ENCODE measurements at regions not wholly inside any gene's neighbourhood (a gene's known extent, or its start where the extent isn't known, plus 50 kb on each side); places are given as distances from the start of the nearest gene placed in this dataset.

- Histone ChIP-seq H3K9ac (ENCODE audit: control insufficient read depth, insufficient read depth, low read length) (no peak overlapping the region), H3K4me1 (ENCODE audit: control insufficient read depth, insufficient read depth, low read length) (no peaks in the 10 kb centered on the region), H3K4me3 (no peak overlapping the region), H3K79me2 (ENCODE audit: control insufficient read depth, insufficient read depth, low read length) (no peaks in the 10 kb centered on the region), H3K27me3 (replicated peaks in 1 of 2; ENCODE audit: control insufficient read depth in 2 of 2, insufficient read depth in 2 of 2, low read length in 1 of 2) (no peaks in the 10 kb centered on the region), H3K36me3 (ENCODE audit: control insufficient read depth in 2 of 2, insufficient read depth in 2 of 2, low read length in 1 of 2) (no peaks in the 10 kb centered on the region), H4K20me1 (ENCODE audit: control insufficient read depth, insufficient read depth) (no peaks in the 10 kb centered on the region), H2AFZ (ENCODE audit: control insufficient read depth, low read depth, low read length) (no peak overlapping the region), H3K9me3 (replicated peaks; ENCODE audit: control insufficient read depth, insufficient read depth, low read length) (no peaks in the 10 kb centered on the region), H3K27ac (ENCODE audit: control insufficient read depth, insufficient read depth) (no peak overlapping the region), H3K4me2 (ENCODE audit: control insufficient read depth, insufficient read depth) (no peak overlapping the region)
- BruUV-seq (replicated peaks), result no TSS peak
- SMC1A ChIA-PET (ENCODE audit: uncharacterized antibody, unreplicated experiment), result no interaction called here
- WGBS (ENCODE audit: insufficient coverage, insufficient replicate concordance, low lambda C conversion rate, missing lambda C conversion rate), result 23% methylated on average over 4 of the region's 4 CpGs
- CTCF ChIA-PET, result interaction anchor here (0.6 kb wide), 1 partner anchor 564 kb away, joined by 4 read pairs; no protein-coding TSS in a partner anchor
- FAIRE-seq, result no peak
- ATAC-seq, result no peak
- no peak for DNase-seq (ENCODE audit: low read depth, low spot score)
- intact Hi-C loops (cut with micrococcal nuclease; ENCODE audit: unreplicated experiment), result no loop called here
- POLR2A ChIA-PET, result no interaction called here
- in situ Hi-C loops (cut with MboI), result no loop called here
- RAD21 ChIA-PET (ENCODE audit: unreplicated experiment), result no interaction called here
- no peak for TF ChIP-seq KLF5 (IDR thresholded peaks at IDR 0.05; ENCODE audit: partially characterized antibody)
- no peak for TF ChIP-seq PRDM15 (CRISPR knock-in tag; IDR thresholded peaks at IDR 0.05)
- TF ChIP-seq, protein P1, sequence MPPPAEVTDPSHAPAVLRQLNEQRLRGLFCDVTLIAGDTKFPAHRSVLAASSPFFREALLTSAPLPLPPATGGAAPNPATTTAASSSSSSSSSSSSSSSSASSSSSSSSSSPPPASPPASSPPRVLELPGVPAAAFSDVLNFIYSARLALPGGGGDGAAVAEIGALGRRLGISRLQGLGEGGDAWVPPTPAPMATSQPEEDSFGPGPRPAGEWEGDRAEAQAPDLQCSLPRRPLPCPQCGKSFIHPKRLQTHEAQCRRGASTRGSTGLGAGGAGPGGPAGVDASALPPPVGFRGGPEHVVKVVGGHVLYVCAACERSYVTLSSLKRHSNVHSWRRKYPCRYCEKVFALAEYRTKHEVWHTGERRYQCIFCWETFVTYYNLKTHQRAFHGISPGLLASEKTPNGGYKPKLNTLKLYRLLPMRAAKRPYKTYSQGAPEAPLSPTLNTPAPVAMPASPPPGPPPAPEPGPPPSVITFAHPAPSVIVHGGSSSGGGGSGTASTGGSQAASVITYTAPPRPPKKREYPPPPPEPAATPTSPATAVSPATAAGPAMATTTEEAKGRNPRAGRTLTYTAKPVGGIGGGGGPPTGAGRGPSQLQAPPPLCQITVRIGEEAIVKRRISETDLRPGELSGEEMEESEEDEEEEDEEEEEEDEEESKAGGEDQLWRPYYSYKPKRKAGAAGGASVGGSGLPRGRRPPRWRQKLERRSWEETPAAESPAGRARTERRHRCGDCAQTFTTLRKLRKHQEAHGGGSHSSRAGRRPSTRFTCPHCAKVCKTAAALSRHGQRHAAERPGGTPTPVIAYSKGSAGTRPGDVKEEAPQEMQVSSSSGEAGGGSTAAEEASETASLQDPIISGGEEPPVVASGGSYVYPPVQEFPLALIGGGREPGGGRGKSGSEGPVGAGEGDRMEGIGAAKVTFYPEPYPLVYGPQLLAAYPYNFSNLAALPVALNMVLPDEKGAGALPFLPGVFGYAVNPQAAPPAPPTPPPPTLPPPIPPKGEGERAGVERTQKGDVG (CRISPR knock-in tag; IDR thresholded peaks at IDR 0.05), result no peak
- no peak for TF ChIP-seq ASH2L (IDR thresholded peaks at IDR 0.05; ENCODE audit: borderline replicate concordance, low read depth)
- no peak for TF ChIP-seq EP300 (IDR thresholded peaks at IDR 0.05; ENCODE audit: borderline replicate concordance in 1 of 2, control insufficient read depth in 1 of 2, low read depth in 2 of 2, low read length in 2 of 2)
- TF ChIP-seq TARDBP (IDR thresholded peaks at IDR 0.05; ENCODE audit: borderline replicate concordance), result no peak
- TF ChIP-seq IKZF1 (conservative IDR thresholded peaks at IDR 0.05), result no peak
- no peak for TF ChIP-seq SPI1 (IDR thresholded peaks at IDR 0.05; ENCODE audit: borderline replicate concordance, insufficient read depth, low read depth, low read length)
- TF ChIP-seq HDAC6 (IDR thresholded peaks at IDR 0.05; ENCODE audit: unreplicated experiment), result no peak
- no peak for TF ChIP-seq POLR2AphosphoS5 (IDR thresholded peaks at IDR 0.05; ENCODE audit: low read length)
- no peak for TF ChIP-seq SMARCA5 (IDR thresholded peaks at IDR 0.05)
- TF ChIP-seq TCF3 (IDR thresholded peaks at IDR 0.05; ENCODE audit: borderline replicate concordance, insufficient read depth, low read depth, low read length), result no peak
- TF ChIP-seq MEF2A (IDR thresholded peaks at IDR 0.05; ENCODE audit: insufficient read depth, low read depth, low read length), result no peak
- TF ChIP-seq CBX5 (IDR thresholded peaks at IDR 0.05; ENCODE audit: low read depth), result no peak
- TF ChIP-seq EED (IDR thresholded peaks at IDR 0.05; ENCODE audit: low read depth), result no peak
- no peak for TF ChIP-seq HCFC1 (IDR thresholded peaks at IDR 0.05; ENCODE audit: low read length)
- no peak for TF ChIP-seq EZH2 (IDR thresholded peaks at IDR 0.05; ENCODE audit: borderline replicate concordance, control insufficient read depth, low read depth, low read length)
- TF ChIP-seq, protein P2, sequence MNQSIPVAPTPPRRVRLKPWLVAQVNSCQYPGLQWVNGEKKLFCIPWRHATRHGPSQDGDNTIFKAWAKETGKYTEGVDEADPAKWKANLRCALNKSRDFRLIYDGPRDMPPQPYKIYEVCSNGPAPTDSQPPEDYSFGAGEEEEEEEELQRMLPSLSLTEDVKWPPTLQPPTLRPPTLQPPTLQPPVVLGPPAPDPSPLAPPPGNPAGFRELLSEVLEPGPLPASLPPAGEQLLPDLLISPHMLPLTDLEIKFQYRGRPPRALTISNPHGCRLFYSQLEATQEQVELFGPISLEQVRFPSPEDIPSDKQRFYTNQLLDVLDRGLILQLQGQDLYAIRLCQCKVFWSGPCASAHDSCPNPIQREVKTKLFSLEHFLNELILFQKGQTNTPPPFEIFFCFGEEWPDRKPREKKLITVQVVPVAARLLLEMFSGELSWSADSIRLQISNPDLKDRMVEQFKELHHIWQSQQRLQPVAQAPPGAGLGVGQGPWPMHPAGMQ (IDR thresholded peaks at IDR 0.05; ENCODE audit: borderline replicate concordance), result no peak
These were observed 1126.3 kb upstream of the RAG2 start for GRCh38 chr11:37724315-37724714.

All from GM12878 (cell line).